Ishikawa (cell line): ENCODE measurements at regions not wholly inside any gene's neighbourhood (a gene's known extent, or its start where the extent isn't known, plus 50 kb on each side); places are given as distances from the start of the nearest gene placed in this dataset.

Experiments
- CEBPB ChIP-seq: IDR thresholded peaks from 2 replicates; pipeline ENCODE4 v1.6.1; 2012
- CREB1 ChIP-seq: IDR thresholded peaks from 2 replicates; pipeline ENCODE4 v1.6.1; 2012; ENCODE audit warnings: low read depth
- EGR1 ChIP-seq: IDR thresholded peaks from 2 replicates; pipeline ENCODE4 v1.6.1; 2012
- EP300 ChIP-seq: IDR thresholded peaks from 2 replicates; pipeline ENCODE4 v1.6.1; 2012; ENCODE audit warnings: borderline replicate concordance
- FOXM1 ChIP-seq: IDR thresholded peaks from 2 replicates; pipeline ENCODE4 v1.6.1; 2012; ENCODE audit warnings: low read depth, borderline replicate concordance
- NFIC ChIP-seq: IDR thresholded peaks from 2 replicates; pipeline ENCODE4 v1.6.1; 2012
- RAD21 ChIP-seq: IDR thresholded peaks from 2 replicates; pipeline ENCODE4 v1.6.1; 2012; ENCODE audit warnings: low read depth
- TAF1 ChIP-seq: IDR thresholded peaks from 2 replicates; pipeline ENCODE4 v1.6.1; 2012; ENCODE audit warnings: low read depth, mild to moderate bottlenecking
- TCF12 ChIP-seq: IDR thresholded peaks from 2 replicates; pipeline ENCODE4 v1.6.1; 2012; ENCODE audit warnings: low read depth
- TEAD4 ChIP-seq: IDR thresholded peaks from 2 replicates; pipeline ENCODE4 v1.6.1; 2012
- YY1 ChIP-seq: IDR thresholded peaks from 2 replicates; pipeline ENCODE4 v1.6.1; 2012; ENCODE audit warnings: low read depth
- ZBTB7A ChIP-seq: IDR thresholded peaks from 2 replicates; pipeline ENCODE4 v1.6.1; 2012; ENCODE audit warnings: low read depth
- TF ChIP-seq, protein P1 (sequence below): IDR thresholded peaks from 2 replicates; pipeline ENCODE4 v1.6.1; 2012; ENCODE audit warnings: low read depth, mild to moderate bottlenecking
- TF ChIP-seq, protein P2 (sequence below): IDR thresholded peaks from 2 replicates; pipeline ENCODE4 v1.6.1; 2012
- TF ChIP-seq, protein P3 (sequence below): IDR thresholded peaks from 2 replicates; pipeline ENCODE4 v1.6.1; 2012

DNA sequence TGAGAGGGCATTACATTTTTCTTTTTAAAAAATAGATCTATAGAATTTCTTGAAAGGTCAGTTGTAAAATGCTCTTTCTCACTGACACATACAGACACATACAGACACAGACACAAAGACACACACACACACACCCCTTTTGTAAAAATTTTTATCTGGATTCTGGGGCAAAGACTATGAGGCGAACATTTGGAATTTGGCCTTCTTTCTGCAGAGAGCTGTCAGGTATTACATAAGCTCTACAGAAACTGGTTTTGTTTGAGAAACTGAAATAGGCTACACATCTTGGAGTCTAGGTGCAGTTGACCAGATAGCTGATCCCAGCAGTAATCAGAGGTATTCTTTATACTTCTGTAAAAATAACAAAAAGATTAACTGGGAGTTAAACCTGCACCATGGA lies 315.9 kb upstream of the RPS23 start:
- TF ChIP-seq TAF1 = no peak
- no peak for TF ChIP-seq TCF12
- no peak for TF ChIP-seq YY1
- no peak for TF ChIP-seq TEAD4
- TF ChIP-seq, protein P1, sequence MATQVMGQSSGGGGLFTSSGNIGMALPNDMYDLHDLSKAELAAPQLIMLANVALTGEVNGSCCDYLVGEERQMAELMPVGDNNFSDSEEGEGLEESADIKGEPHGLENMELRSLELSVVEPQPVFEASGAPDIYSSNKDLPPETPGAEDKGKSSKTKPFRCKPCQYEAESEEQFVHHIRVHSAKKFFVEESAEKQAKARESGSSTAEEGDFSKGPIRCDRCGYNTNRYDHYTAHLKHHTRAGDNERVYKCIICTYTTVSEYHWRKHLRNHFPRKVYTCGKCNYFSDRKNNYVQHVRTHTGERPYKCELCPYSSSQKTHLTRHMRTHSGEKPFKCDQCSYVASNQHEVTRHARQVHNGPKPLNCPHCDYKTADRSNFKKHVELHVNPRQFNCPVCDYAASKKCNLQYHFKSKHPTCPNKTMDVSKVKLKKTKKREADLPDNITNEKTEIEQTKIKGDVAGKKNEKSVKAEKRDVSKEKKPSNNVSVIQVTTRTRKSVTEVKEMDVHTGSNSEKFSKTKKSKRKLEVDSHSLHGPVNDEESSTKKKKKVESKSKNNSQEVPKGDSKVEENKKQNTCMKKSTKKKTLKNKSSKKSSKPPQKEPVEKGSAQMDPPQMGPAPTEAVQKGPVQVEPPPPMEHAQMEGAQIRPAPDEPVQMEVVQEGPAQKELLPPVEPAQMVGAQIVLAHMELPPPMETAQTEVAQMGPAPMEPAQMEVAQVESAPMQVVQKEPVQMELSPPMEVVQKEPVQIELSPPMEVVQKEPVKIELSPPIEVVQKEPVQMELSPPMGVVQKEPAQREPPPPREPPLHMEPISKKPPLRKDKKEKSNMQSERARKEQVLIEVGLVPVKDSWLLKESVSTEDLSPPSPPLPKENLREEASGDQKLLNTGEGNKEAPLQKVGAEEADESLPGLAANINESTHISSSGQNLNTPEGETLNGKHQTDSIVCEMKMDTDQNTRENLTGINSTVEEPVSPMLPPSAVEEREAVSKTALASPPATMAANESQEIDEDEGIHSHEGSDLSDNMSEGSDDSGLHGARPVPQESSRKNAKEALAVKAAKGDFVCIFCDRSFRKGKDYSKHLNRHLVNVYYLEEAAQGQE = no peak
- TF ChIP-seq EP300 = no peak
- no peak for TF ChIP-seq CEBPB
- TF ChIP-seq EGR1 = no peak
- no peak for TF ChIP-seq ZBTB7A
- no peak for TF ChIP-seq CREB1
- TF ChIP-seq, protein P2, sequence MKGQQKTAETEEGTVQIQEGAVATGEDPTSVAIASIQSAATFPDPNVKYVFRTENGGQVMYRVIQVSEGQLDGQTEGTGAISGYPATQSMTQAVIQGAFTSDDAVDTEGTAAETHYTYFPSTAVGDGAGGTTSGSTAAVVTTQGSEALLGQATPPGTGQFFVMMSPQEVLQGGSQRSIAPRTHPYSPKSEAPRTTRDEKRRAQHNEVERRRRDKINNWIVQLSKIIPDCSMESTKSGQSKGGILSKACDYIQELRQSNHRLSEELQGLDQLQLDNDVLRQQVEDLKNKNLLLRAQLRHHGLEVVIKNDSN = no peak

DNA sequence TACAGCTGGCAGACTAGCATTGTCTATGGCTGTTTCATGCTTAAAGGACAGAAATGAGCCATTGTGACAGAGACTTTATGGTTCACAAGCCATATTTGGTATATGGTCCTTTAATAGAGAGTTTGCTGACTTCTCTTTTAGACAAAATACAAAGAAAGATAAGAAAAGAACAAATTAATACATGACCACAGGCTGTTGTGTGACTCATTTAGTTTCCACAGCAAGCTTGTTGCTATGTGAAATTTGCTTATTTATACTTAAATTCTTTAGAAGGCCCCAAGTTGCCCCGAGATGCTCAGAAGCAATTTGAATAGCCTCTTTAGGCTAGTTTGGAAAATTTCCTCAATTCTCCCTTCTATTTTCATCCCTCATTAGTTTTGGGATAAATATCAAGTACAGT lies 315.3 kb upstream of the RPS23 start:
- TF ChIP-seq NFIC = no peak

DNA sequence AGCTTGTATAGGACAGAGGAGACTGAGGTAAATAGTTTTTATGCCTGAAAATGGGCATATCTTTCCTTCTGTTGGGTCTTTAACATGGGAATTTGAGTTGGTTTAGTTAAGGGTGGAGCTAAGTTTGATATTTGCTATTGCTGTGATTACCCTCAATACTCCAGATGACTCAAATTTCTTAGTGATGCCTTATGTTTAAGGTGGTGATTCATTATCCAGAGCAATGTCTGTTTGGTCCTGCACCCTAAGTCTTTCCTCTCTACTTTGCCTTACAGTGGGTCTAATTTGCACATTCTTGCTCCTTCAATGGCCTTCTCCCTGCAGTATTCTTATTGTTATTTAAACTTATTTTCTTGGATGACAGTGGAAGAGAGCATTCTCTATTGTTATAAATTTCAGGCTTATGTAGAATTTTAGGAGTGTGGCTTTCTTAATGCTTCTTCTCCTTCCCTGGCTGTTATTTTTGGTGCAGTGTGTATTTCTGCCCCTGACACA lies 312.9 kb upstream of the RPS23 start:
- TF ChIP-seq, protein P1 = no peak
- TF ChIP-seq, protein P3, sequence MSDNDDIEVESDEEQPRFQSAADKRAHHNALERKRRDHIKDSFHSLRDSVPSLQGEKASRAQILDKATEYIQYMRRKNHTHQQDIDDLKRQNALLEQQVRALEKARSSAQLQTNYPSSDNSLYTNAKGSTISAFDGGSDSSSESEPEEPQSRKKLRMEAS = no peak
- TF ChIP-seq TEAD4 (no peak), CREB1 (no peak), ZBTB7A (no peak), TAF1 (no peak), NFIC (no peak), EP300 (no peak), EGR1 (no peak)

DNA sequence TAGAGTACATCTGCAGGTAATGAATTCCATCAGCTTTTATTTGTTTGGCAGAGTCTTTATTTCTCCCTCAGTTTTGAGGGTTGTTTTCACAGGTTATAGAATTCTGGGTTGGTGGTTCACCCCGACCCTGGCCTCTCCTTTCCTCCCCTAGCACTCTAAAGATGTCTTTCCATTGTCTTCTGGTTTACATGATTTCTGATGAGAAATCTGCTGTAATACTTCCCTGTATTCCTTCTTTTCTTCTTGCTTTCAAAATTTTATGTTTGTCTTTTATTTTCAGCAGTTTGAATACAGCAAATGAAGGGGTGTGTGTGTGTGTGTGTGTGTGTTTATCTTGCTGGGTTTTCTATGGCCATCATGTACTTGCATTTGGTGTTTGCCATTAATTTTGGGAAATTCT lies 312.0 kb upstream of the RPS23 start:
- TF ChIP-seq, protein P2 = no peak
- TF ChIP-seq NFIC (no peak), YY1 (no peak), RAD21 (no peak), ZBTB7A (no peak), EP300 (no peak), FOXM1 (no peak), TEAD4 (no peak), TCF12 (no peak), TAF1 (no peak), CREB1 (no peak)
- TF ChIP-seq, protein P1 = no peak

DNA sequence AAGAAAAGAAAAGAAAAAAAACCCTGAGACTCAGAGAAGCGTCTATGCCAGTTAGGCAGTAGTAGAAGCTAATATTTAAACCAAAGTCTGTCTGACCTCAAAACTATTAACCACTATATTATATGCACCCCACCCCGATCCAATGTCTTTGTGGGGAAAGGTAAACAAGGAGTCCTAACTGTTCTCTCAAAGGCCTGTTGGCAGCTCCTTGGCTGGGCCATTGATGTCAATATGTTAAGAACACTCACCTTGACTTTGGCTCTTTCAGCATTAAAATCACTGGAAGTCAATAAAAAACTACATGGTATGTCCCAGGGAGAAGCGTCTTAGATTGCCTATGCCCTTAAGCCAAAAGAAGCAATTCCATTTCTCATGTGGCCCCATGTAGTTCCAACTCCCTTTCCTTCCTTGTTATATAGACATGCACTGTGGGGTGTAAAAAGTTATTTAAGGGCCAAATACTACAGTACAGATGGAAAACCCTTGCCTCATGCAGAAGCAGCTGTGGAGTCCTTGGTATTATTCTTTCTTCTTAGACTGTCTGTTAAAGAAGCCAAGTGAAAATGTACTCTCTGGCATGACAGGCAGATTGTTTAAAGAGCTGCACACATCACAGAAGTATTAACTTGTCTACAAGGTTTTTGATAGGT lies 308.6 kb upstream of the RPS23 start:
- TF ChIP-seq EP300 (no peak), RAD21 (no peak), EGR1 (no peak), TEAD4 (no peak), ZBTB7A (no peak), CREB1 (no peak), TCF12 (no peak), FOXM1 (no peak), YY1 (no peak)
